NCI-H187 treated with DMSO at 0.1 percent for 48 hours (cell line): ENCODE measurements at regions not wholly inside any gene's neighbourhood (a gene's known extent, or its start where the extent isn't known, plus 50 kb on each side); places are given as distances from the start of the nearest gene placed in this dataset.
"Not testable (repeated sequence)": the region's sequence is repeated elsewhere in the genome, so short reads cannot be mapped to it uniquely, and the experiment has no call there.

Source experiments
- DNase-seq: peaks from one replicate; lab custom pipeline; 2025; lab: John Stamatoyannopoulos, UW

GRCh38 chr4:52372747-52373146 lies 286.4 kb downstream of the USP46 start:
- no peak for DNase-seq

- no peak for DNase-seq
These were observed 285.5 kb downstream of the USP46 start for GRCh38 chr4:52373650-52374049.

- no peak for DNase-seq
These were observed 284.2 kb downstream of the USP46 start for GRCh38 chr4:52374877-52375276.

- no peak for DNase-seq
These were observed 282.9 kb downstream of the USP46 start for GRCh38 chr4:52376132-52376704.

- DNase-seq = no peak
These were observed 281.5 kb downstream of the USP46 start for GRCh38 chr4:52377563-52377962.

GRCh38 chr4:52407545-52407944 lies 251.6 kb downstream of the USP46 start:
- DNase-seq = no peak

- DNase-seq = no peak
These were observed 251.1 kb downstream of the USP46 start for GRCh38 chr4:52408032-52408431.

GRCh38 chr4:52408471-52408870 lies 250.6 kb downstream of the USP46 start:
- no peak for DNase-seq

GRCh38 chr4:52409766-52410165 lies 249.3 kb downstream of the USP46 start:
- DNase-seq = not testable (repeated sequence)

GRCh38 chr4:52410971-52411370 lies 248.1 kb downstream of the USP46 start:
- DNase-seq = no peak

- DNase-seq = no peak
These were observed 238.8 kb downstream of the USP46 start for GRCh38 chr4:52420330-52420729.

- no peak for DNase-seq
These were observed 237.3 kb downstream of the USP46 start for GRCh38 chr4:52421811-52422213.

- no peak for DNase-seq
These were observed 235.1 kb downstream of the USP46 start for GRCh38 chr4:52423967-52424366.

- DNase-seq = no peak
These were observed 233.3 kb downstream of the USP46 start for GRCh38 chr4:52425751-52426326.

- no peak for DNase-seq
These were observed 227.7 kb downstream of the USP46 start for GRCh38 chr4:52431410-52431809.

GRCh38 chr4:52431869-52432268 lies 227.2 kb downstream of the USP46 start:
- DNase-seq = no peak

GRCh38 chr4:52442524-52442923 lies 216.6 kb downstream of the USP46 start:
- DNase-seq = not testable (repeated sequence)

GRCh38 chr4:52472444-52472843 lies 186.7 kb downstream of the USP46 start:
- no peak for DNase-seq

GRCh38 chr4:52477191-52477780 lies 181.8 kb downstream of the USP46 start:
- DNase-seq = no peak

- no peak for DNase-seq
These were observed 175.8 kb downstream of the USP46 start for GRCh38 chr4:52483186-52483890.

GRCh38 chr4:52507774-52508173 lies 151.3 kb downstream of the USP46 start:
- no peak for DNase-seq

- DNase-seq = no peak
These were observed 148.0 kb downstream of the USP46 start for GRCh38 chr4:52510939-52511565.

GRCh38 chr4:52511825-52512224 lies 147.3 kb downstream of the USP46 start:
- no peak for DNase-seq
